NOMO-1 treated with DMSO at 0.1 percent for 48 hours (cell line): ENCODE measurements at regions not wholly inside any gene's neighbourhood (a gene's known extent, or its start where the extent isn't known, plus 50 kb on each side); places are given as distances from the start of the nearest gene placed in this dataset.
"Not testable (repeated sequence)": the region's sequence is repeated elsewhere in the genome, so short reads cannot be mapped to it uniquely, and the experiment has no call there.

ENCODE experiments used
- DNase-seq: peaks from one replicate; lab custom pipeline; 2025; ENCODE audit not compliant: unreplicated experiment; lab: John Stamatoyannopoulos, UW

GRCh38 chr2:94576486-94576885 is 294.7 kb upstream of the TEKT4 start:
- DNase-seq: not testable (repeated sequence)

GRCh38 chr2:94577160-94577559 is 294.1 kb upstream of the TEKT4 start:
- not testable (repeated sequence) for DNase-seq

GRCh38 chr2:94579221-94579620 is 292.0 kb upstream of the TEKT4 start:
- DNase-seq: not testable (repeated sequence)

GRCh38 chr2:94583081-94583723 is 288.0 kb upstream of the TEKT4 start:
- DNase-seq: not testable (repeated sequence)

GRCh38 chr2:94584569-94584968 is 286.7 kb upstream of the TEKT4 start:
- DNase-seq: not testable (repeated sequence)

- DNase-seq: not testable (repeated sequence)
These were observed 284.9 kb upstream of the TEKT4 start for GRCh38 chr2:94586032-94586982.

- not testable (repeated sequence) for DNase-seq
These were observed 284.2 kb upstream of the TEKT4 start for GRCh38 chr2:94587042-94587441.

- not testable (repeated sequence) for DNase-seq
These were observed 277.0 kb upstream of the TEKT4 start for GRCh38 chr2:94594019-94594836.

- DNase-seq: not testable (repeated sequence)
These were observed 275.3 kb upstream of the TEKT4 start for GRCh38 chr2:94595956-94596355.

GRCh38 chr2:94598075-94598713 is 273.0 kb upstream of the TEKT4 start:
- not testable (repeated sequence) for DNase-seq

GRCh38 chr2:94600929-94601328 is 270.3 kb upstream of the TEKT4 start:
- DNase-seq: not testable (repeated sequence)

- no peak for DNase-seq
These were observed 268.8 kb upstream of the TEKT4 start for GRCh38 chr2:94602466-94602865.

- DNase-seq: no peak
These were observed 249.1 kb upstream of the TEKT4 start for GRCh38 chr2:94622113-94622618.

GRCh38 chr2:94628953-94629352 is 242.3 kb upstream of the TEKT4 start:
- DNase-seq: not testable (repeated sequence)

- peak; percentile 28 for DNase-seq
These were observed 229.8 kb upstream of the TEKT4 start for GRCh38 chr2:94641397-94641796.

GRCh38 chr2:94652131-94652530 is 219.1 kb upstream of the TEKT4 start:
- not testable (repeated sequence) for DNase-seq

GRCh38 chr2:94669858-94670257 is 201.4 kb upstream of the TEKT4 start:
- not testable (repeated sequence) for DNase-seq

GRCh38 chr2:94694236-94694635 is 177.0 kb upstream of the TEKT4 start:
- not testable (repeated sequence) for DNase-seq

- DNase-seq: not testable (repeated sequence)
These were observed 162.2 kb upstream of the TEKT4 start for GRCh38 chr2:94708982-94709381.

- DNase-seq: no peak
These were observed 145.7 kb upstream of the TEKT4 start for GRCh38 chr2:94725543-94725942.
